ENCODE measurements at regions not wholly inside any gene's neighbourhood (a gene's known extent, or its start where the extent isn't known, plus 50 kb on each side); places are given as distances from the start of the nearest gene placed in this dataset.

GRCh38 chr1:163657719-163658118, 336.0 kb downstream of the NUF2 start:
- no peaks in the 10 kb centered on the region for H3K27me3 Mint-ChIP-seq
- H3K27ac Mint-ChIP-seq = no peak overlapping the region
- H3K4me3 Mint-ChIP-seq = no peak overlapping the region
- DNase-seq (no peak), ATAC-seq (replicated peaks) (no peak)
- H3K4me1 Mint-ChIP-seq (ENCODE audit: low read depth in 2 of 2) = no peaks in the 10 kb centered on the region
- H3K36me3 Mint-ChIP-seq (ENCODE audit: insufficient read depth) = no peaks in the 10 kb centered on the region
- peaks cover 6 to 7% of the 10 kb centered on the region in 2 donors for H3K9me3 Mint-ChIP-seq

- DNase-seq (no peak), ATAC-seq (replicated peaks) (no peak)
- H3K4me3 Mint-ChIP-seq = no peak overlapping the region
- H3K27ac Mint-ChIP-seq = no peak overlapping the region
- no peaks in the 10 kb centered on the region for H3K4me1 Mint-ChIP-seq (ENCODE audit: low read depth in 2 of 2)
- no peaks in the 10 kb centered on the region for H3K27me3 Mint-ChIP-seq
- peaks cover 1 to 3% of the 10 kb centered on the region in 2 donors for H3K9me3 Mint-ChIP-seq
- no peaks in the 10 kb centered on the region for H3K36me3 Mint-ChIP-seq (ENCODE audit: insufficient read depth)
These were observed 339.6 kb downstream of the NUF2 start for GRCh38 chr1:163661391-163661790.

DNA sequence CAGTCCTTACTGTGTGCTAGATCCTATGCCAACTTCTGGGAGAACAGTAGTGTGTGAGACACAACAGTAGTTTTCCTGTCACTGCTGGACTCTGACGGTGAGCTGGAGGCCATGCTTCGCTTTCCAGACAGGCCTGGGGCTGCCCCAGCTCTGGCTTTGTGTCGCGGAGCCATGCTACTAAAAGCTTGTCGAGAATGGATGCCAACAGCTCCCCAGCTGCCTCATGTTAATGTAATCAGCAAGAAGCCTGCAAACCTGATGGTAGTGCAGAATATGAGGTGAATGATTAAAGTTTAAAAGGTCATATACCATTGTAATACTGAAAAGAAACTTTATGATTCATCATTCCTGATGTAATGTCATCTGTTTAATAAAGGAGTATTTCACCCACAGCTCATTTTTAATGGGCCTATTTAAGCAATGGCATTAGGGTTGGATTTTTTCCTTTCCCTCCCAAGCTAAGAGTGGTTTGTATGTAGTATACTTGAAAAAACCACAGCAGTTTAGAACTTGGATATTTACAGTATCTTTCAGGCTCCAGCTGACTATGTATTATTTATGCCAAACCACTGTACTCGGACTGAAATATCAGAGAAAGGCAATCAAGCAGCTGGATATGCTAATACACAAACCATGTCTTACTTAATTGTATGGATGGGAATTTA, 343.0 kb downstream of the NUF2 start:
- Mint-ChIP-seq H3K9me3 (no peaks in the 10 kb centered on the region), H3K4me1 (ENCODE audit: low read depth in 2 of 2) (no peaks in the 10 kb centered on the region), H3K27ac (no peak overlapping the region), H3K36me3 (ENCODE audit: insufficient read depth) (no peaks in the 10 kb centered on the region), H3K27me3 (no peaks in the 10 kb centered on the region), H3K4me3 (no peak overlapping the region)
- ATAC-seq (replicated peaks) (no peak), DNase-seq (no peak)

- no peaks in the 10 kb centered on the region for H3K27me3 Mint-ChIP-seq
- no peak overlapping the region for H3K4me3 Mint-ChIP-seq
- no peaks in the 10 kb centered on the region for H3K36me3 Mint-ChIP-seq (ENCODE audit: insufficient read depth)
- peaks cover 3 to 5% of the 10 kb centered on the region in 2 donors for H3K9me3 Mint-ChIP-seq
- H3K27ac Mint-ChIP-seq = no peak overlapping the region
- ATAC-seq (replicated peaks) (no peak), DNase-seq (no peak)
- H3K4me1 Mint-ChIP-seq (ENCODE audit: low read depth in 2 of 2) = no peaks in the 10 kb centered on the region
These were observed 346.7 kb downstream of the NUF2 start for GRCh38 chr1:163668472-163668871.

DNA sequence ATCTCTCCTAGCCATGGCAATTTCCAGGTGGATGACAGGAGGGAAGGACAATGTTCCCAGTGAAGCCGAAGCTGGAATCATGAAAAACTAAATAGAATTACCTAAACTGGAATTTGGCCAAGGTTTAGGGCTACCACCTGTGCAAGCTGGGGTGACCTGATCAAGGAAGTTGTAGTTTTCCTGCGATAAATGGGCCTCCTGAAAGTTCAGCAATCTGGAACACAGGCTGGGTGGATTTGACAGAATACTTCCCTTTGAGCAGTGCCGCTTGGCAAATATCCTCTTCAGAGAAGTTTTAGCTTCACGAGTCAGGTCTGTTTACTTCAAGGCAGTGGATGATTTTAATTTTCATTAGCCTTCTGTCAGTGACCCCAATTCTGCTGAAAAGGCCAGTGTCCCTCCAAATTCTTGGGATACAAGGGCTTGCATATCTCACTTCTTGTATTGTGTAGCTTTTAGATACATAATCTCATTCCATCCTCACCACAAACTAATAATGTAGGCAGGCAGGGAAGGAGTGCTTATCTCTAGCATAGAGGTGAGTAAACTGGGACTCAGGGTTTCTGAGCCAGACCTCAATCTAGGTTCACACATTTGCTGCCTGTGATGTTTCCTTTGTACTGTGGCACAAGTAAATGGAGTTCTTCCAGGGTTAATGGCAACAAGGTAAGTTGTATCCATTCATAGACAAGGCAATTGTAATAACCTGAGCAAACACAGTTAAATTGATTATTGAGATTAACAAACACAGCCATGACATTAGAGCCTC, 349.4 kb downstream of the NUF2 start:
- H3K27ac Mint-ChIP-seq = no peak overlapping the region
- ATAC-seq (replicated peaks) (no peak), DNase-seq (no peak)
- no peaks in the 10 kb centered on the region for H3K36me3 Mint-ChIP-seq (ENCODE audit: insufficient read depth)
- H3K9me3 Mint-ChIP-seq = peaks cover 3 to 5% of the 10 kb centered on the region in 2 donors
- no peak overlapping the region for H3K4me3 Mint-ChIP-seq
- H3K4me1 Mint-ChIP-seq (ENCODE audit: low read depth in 2 of 2) = no peaks in the 10 kb centered on the region
- no peaks in the 10 kb centered on the region for H3K27me3 Mint-ChIP-seq

GRCh38 chr1:163672976-163673758, 351.4 kb downstream of the NUF2 start:
- peaks cover 3 to 5% of the 10 kb centered on the region in 2 donors for H3K9me3 Mint-ChIP-seq
- H3K4me1 Mint-ChIP-seq (ENCODE audit: low read depth in 2 of 2) = no peaks in the 10 kb centered on the region
- H3K36me3 Mint-ChIP-seq (ENCODE audit: insufficient read depth) = no peaks in the 10 kb centered on the region
- H3K27me3 Mint-ChIP-seq = no peaks in the 10 kb centered on the region
- H3K27ac Mint-ChIP-seq = no peak overlapping the region
- H3K4me3 Mint-ChIP-seq = no peak overlapping the region
- no peak for ATAC-seq (replicated peaks)
- no peak for DNase-seq

DNA sequence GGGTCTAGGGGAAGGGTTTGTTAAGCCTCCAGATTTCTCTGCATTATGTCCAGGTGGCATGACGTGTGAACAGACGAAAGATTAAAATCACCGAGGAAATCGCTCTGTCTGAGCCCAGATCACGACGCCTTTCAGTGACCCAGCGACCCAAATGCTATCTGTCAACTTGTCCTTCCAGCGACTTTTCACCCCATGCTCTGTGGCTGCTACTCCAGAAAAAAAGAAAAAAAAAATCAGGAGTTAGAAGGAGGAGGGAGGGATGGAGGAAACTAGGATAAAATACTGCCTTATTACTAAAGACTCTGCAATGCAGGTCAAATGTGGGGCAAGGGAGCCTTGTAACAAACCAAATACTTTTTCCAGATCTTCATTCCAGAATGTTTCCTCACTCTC, 352.0 kb downstream of the NUF2 start:
- no peak for ATAC-seq (replicated peaks)
- H3K4me3 Mint-ChIP-seq = no peak overlapping the region
- H3K27ac Mint-ChIP-seq = no peak overlapping the region
- no peaks in the 10 kb centered on the region for H3K4me1 Mint-ChIP-seq (ENCODE audit: low read depth in 2 of 2)
- no peaks in the 10 kb centered on the region for H3K27me3 Mint-ChIP-seq
- no peak for DNase-seq
- H3K9me3 Mint-ChIP-seq = peaks cover 3 to 5% of the 10 kb centered on the region in 2 donors
- no peaks in the 10 kb centered on the region for H3K36me3 Mint-ChIP-seq (ENCODE audit: insufficient read depth)

GRCh38 chr1:163674236-163674635, 352.5 kb downstream of the NUF2 start:
- DNase-seq (no peak), ATAC-seq (replicated peaks) (no peak)
- Mint-ChIP-seq H3K4me1 (ENCODE audit: low read depth in 2 of 2) (no peaks in the 10 kb centered on the region), H3K4me3 (no peak overlapping the region), H3K27ac (no peak overlapping the region), H3K9me3 (peaks cover 3 to 7% of the 10 kb centered on the region in 2 donors), H3K36me3 (ENCODE audit: insufficient read depth) (no peaks in the 10 kb centered on the region), H3K27me3 (no peaks in the 10 kb centered on the region)

GRCh38 chr1:163684785-163685184, 363.0 kb downstream of the NUF2 start:
- H3K4me3 Mint-ChIP-seq = no peak overlapping the region
- no peaks in the 10 kb centered on the region for H3K36me3 Mint-ChIP-seq (ENCODE audit: insufficient read depth)
- H3K9me3 Mint-ChIP-seq = peaks cover under 1 to 8% of the 10 kb centered on the region in 2 donors

DNA sequence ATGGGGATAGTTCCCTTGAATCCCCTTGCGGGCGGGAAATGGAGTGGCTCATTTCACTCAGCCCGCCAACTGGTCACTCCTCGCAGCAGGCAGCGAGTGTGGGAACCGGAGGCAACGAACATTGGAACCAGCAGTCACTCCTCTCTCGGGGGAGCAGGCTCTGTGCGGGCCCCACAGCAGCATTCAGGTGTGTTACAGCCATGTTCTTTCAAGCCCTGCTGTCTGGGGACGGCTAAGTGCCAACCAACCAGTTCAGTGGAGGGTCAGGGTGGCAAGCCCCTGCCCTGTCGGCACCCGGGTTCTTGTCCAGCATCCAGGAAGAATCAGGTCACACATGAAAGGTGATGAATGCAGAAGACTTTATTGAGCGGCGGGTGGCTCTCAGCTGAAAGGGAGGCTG, 370.5 kb downstream of the NUF2 start:
- Mint-ChIP-seq H3K27me3 (no peaks in the 10 kb centered on the region), H3K36me3 (ENCODE audit: insufficient read depth) (no peaks in the 10 kb centered on the region), H3K9me3 (peaks cover 0 to 5% of the 10 kb centered on the region in 2 donors), H3K4me1 (ENCODE audit: low read depth in 2 of 2) (no peaks in the 10 kb centered on the region), H3K27ac (no peak overlapping the region), H3K4me3 (no peak overlapping the region)
- DNase-seq = no peak
- no peak for ATAC-seq (replicated peaks)

More at GRCh38 chr1:163684785-163685184, 363.0 kb downstream of the NUF2 start:
- ATAC-seq (replicated peaks) (no peak), DNase-seq (no peak)
- H3K27ac Mint-ChIP-seq = no peak overlapping the region
- no peaks in the 10 kb centered on the region for H3K27me3 Mint-ChIP-seq
- no peaks in the 10 kb centered on the region for H3K4me1 Mint-ChIP-seq (ENCODE audit: low read depth in 2 of 2)

DNA sequence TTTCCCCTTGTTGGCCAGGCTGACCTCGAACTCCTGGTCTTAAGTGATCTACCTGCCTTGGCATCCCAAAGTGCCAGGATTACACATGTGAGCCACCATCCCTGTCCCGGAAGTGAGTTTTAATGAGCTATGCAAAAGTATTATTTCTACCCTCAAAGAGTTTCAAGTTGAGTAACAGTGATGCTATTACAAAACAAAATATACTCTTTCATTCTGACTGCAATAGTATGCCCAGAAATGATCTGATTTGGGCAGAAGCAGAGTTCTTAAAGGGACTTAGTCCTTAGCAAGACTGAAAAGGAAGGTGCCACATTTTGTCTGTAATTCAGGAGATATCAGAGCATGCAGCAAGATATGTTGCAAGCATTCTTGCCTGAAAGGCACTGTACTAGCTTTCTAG, 375.4 kb downstream of the NUF2 start:
- Mint-ChIP-seq H3K27ac (no peak overlapping the region), H3K36me3 (ENCODE audit: insufficient read depth) (no peaks in the 10 kb centered on the region), H3K4me3 (no peak overlapping the region), H3K4me1 (ENCODE audit: low read depth in 2 of 2) (no peaks in the 10 kb centered on the region), H3K27me3 (no peaks in the 10 kb centered on the region), H3K9me3 (peaks cover 0 to 5% of the 10 kb centered on the region in 2 donors)
- no peak for ATAC-seq (replicated peaks)
- no peak for DNase-seq

DNA sequence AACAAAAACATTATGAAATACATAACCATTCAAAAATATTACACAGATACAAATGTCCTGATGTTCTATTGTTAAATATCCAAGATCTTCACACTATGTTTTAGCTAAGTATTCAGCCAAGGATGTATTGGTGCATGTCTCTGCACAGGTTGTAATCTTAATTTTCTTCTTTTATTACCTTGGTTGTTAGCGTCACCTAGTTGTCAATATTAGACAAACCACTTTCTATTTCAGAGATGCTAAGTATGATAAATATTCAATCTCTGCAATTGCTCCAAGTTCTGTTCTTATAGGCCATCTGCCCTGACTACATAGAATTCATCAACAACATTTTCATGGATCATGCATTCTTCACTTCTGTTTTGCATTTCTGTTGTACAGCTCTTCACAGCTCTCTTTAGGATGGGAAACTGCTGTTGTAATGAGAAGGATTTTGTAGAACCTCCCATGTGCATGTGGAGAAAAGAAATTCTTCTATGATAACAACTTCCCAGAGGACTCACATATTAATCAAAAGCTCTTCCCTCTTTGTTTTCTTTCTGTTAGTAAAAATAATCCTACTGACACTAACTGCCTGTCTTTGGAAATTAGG, 380.1 kb downstream of the NUF2 start:
- no peak overlapping the region for H3K4me3 Mint-ChIP-seq
- H3K27ac Mint-ChIP-seq = no peak overlapping the region
- peaks cover 0 to 2% of the 10 kb centered on the region in 2 donors for H3K9me3 Mint-ChIP-seq

GRCh38 chr1:163703794-163704193, 382.0 kb downstream of the NUF2 start:
- no peak for DNase-seq
- Mint-ChIP-seq H3K27ac (no peak overlapping the region), H3K9me3 (peaks cover 0 to 2% of the 10 kb centered on the region in 2 donors)

More for the DNA sequence above, 380.1 kb downstream of the NUF2 start:
- no peaks in the 10 kb centered on the region for H3K4me1 Mint-ChIP-seq (ENCODE audit: low read depth in 2 of 2)
- ATAC-seq (replicated peaks) (no peak), DNase-seq (no peak)
- H3K27me3 Mint-ChIP-seq = no peaks in the 10 kb centered on the region
- H3K36me3 Mint-ChIP-seq (ENCODE audit: insufficient read depth) = no peaks in the 10 kb centered on the region

More at GRCh38 chr1:163703794-163704193, 382.0 kb downstream of the NUF2 start:
- Mint-ChIP-seq H3K4me3 (no peak overlapping the region), H3K27me3 (no peaks in the 10 kb centered on the region), H3K36me3 (ENCODE audit: insufficient read depth) (no peaks in the 10 kb centered on the region), H3K4me1 (ENCODE audit: low read depth in 2 of 2) (no peaks in the 10 kb centered on the region)
- no peak for ATAC-seq (replicated peaks)
